ENCODE measurements at regions not wholly inside any gene's neighbourhood (a gene's known extent, or its start where the extent isn't known, plus 50 kb on each side); places are given as distances from the start of the nearest gene placed in this dataset.
A peak's percentile ranks its signal among the peaks of the same experiment; 100 is the strongest.

DNA sequence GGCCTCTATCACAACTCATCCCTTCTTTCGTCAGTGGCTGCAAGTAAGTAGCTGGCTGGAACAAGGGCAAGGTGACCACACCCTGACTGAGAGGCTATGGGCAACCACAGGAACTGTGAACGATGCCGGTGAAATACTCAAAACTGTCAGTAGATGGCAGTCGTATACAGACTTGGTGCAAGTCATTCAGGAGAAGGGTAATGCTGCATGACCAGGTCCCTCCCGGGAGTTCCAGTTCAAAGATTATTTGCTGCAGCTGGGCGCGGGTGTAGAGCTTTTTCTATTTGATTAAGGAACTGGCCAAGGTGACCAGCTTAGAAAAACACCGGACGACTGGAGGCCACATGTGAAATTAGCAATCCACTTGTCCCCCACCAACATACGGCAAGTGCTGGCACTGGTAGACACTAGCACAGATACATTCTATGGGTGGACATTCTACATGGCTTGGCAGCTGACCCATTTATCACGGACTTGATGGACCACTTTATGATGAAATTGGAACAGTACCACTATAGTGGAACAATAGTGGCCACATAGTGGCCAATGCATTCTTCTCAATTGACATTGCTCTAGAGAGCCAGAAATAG lies 726.6 kb downstream of the TRAM1L1 start:
- Histone ChIP-seq H4K20me1 (ENCODE audit: control insufficient read depth, insufficient read depth, insufficient read length) (no peaks in the 10 kb centered on the region), H3K4ac (ENCODE audit: low read depth, low read length) (no peak overlapping the region), H2AK5ac (ENCODE audit: insufficient read length, low read length) (no peak overlapping the region), H4K8ac (replicated peaks; ENCODE audit: insufficient read length, low read depth, low read length) (no peak overlapping the region), H3K27me3 (ENCODE audit: insufficient read depth, low read length) (no peaks in the 10 kb centered on the region), H3K18ac (ENCODE audit: insufficient read length, low read depth, low read length) (no peak overlapping the region), H2BK15ac (ENCODE audit: low read depth, low read length) (no peak overlapping the region), H2BK5ac (ENCODE audit: insufficient read length, low read length) (no peak overlapping the region), H3K23me2 (ENCODE audit: insufficient read length, low read depth, low read length, poor library complexity, severe bottlenecking) (no peaks in the 10 kb centered on the region), H3K23ac (ENCODE audit: insufficient read length, low read depth, low read length) (no peak overlapping the region), H3K14ac (ENCODE audit: insufficient read depth, low read length) (no peak overlapping the region), H2BK120ac (ENCODE audit: low read depth, low read length, poor library complexity, severe bottlenecking) (no peak overlapping the region), H2AFZ (ENCODE audit: low read length) (no peak overlapping the region), H2BK20ac (ENCODE audit: low read depth, low read length, poor library complexity, severe bottlenecking) (no peak overlapping the region), H3K56ac (ENCODE audit: insufficient read length, low read depth, low read length) (no peak overlapping the region), H3K27ac (ENCODE audit: insufficient read length, low read depth, low read length) (no peak overlapping the region), H3K4me1 (ENCODE audit: insufficient read depth, low read length) (no peaks in the 10 kb centered on the region), H3K9ac (ENCODE audit: extremely low read depth, insufficient read length, low read length) (no peak overlapping the region), H3K4me2 (ENCODE audit: insufficient read depth, insufficient read length, low read length) (no peak overlapping the region), H4K5ac (ENCODE audit: insufficient read length, low read depth, low read length) (no peak overlapping the region), H3K79me1 (ENCODE audit: insufficient read depth, low read depth, low read length, poor library complexity, severe bottlenecking) (no peaks in the 10 kb centered on the region), H3T11ph (ENCODE audit: low read length) (no peak overlapping the region), H3K79me2 (ENCODE audit: insufficient read depth, low read length) (no peaks in the 10 kb centered on the region), H2BK12ac (ENCODE audit: insufficient read length, low read depth, low read length) (no peak overlapping the region), H3K9me3 (ENCODE audit: control insufficient read depth, low read depth, low read length) (no peaks in the 10 kb centered on the region), H4K91ac (ENCODE audit: insufficient read length, low read depth, low read length) (no peak overlapping the region)
- DNase-seq, result peak; percentile 90
- no peaks in the 10 kb centered on the region; a peak in 2 of 5 replicates for H3K9me3 Mint-ChIP-seq
- H3K27me3 Mint-ChIP-seq (ENCODE audit: low read depth), result no peaks in the 10 kb centered on the region
- TF ChIP-seq, protein P1, sequence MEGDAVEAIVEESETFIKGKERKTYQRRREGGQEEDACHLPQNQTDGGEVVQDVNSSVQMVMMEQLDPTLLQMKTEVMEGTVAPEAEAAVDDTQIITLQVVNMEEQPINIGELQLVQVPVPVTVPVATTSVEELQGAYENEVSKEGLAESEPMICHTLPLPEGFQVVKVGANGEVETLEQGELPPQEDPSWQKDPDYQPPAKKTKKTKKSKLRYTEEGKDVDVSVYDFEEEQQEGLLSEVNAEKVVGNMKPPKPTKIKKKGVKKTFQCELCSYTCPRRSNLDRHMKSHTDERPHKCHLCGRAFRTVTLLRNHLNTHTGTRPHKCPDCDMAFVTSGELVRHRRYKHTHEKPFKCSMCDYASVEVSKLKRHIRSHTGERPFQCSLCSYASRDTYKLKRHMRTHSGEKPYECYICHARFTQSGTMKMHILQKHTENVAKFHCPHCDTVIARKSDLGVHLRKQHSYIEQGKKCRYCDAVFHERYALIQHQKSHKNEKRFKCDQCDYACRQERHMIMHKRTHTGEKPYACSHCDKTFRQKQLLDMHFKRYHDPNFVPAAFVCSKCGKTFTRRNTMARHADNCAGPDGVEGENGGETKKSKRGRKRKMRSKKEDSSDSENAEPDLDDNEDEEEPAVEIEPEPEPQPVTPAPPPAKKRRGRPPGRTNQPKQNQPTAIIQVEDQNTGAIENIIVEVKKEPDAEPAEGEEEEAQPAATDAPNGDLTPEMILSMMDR (conservative IDR thresholded peaks at IDR 0.05), result peak; percentile 80
- no peak overlapping the region for H3K27ac Mint-ChIP-seq
- no CpG with 5 or more reads among the region's 11 CpGs for WGBS (ENCODE audit: extremely low coverage, insufficient read length, low lambda C conversion rate)
- H3K4me3 Mint-ChIP-seq, result no peak overlapping the region
- H3K36me3 Mint-ChIP-seq (ENCODE audit: insufficient read depth in 1 of 3, low read depth in 3 of 3), result peaks cover 0 to 2% (median 0%) of the 10 kb centered on the region in 3 experiments; a peak in 3 of 7 replicates
- H3K4me1 Mint-ChIP-seq, result no peaks in the 10 kb centered on the region
